Epithelial cell of esophagus (primary cell): ENCODE measurements at regions not wholly inside any gene's neighbourhood (a gene's known extent, or its start where the extent isn't known, plus 50 kb on each side); places are given as distances from the start of the nearest gene placed in this dataset.

Experiments used
- DNase-seq: peaks from one replicate; pipeline ENCODE4 v3.0.0; 2010; ENCODE audit warnings: low read depth
- H3K4me3 ChIP-seq: 2 replicates; pipeline ENCODE4 v1.5.1; 2011; ENCODE audit warnings: mild to moderate bottlenecking, low read length, control low read depth
- CTCF ChIP-seq: IDR thresholded peaks from 2 replicates; pipeline ENCODE4 v1.5.1; 2011; ENCODE audit warnings: low read depth, mild to moderate bottlenecking, low read length, control low read depth, inconsistent platforms; ENCODE audit not compliant: insufficient read depth; ENCODE audit errors: missing control alignments

- no peak overlapping the region for H3K4me3 ChIP-seq
- TF ChIP-seq CTCF, result no peak
- no peak for DNase-seq
Measured at GRCh38 chr12:93043877-93044209, 114.7 kb upstream of the EEA1 start.

- no peak for TF ChIP-seq CTCF
- no peak overlapping the region for H3K4me3 ChIP-seq
- no peak for DNase-seq
Measured at GRCh38 chr12:93047118-93047517, 118.0 kb upstream of the EEA1 start.

GRCh38 chr12:93048656-93049055 lies 119.6 kb upstream of the EEA1 start:
- DNase-seq, result no peak
- no peak overlapping the region for H3K4me3 ChIP-seq
- TF ChIP-seq CTCF, result no peak

GRCh38 chr12:93050026-93050747 lies 121.1 kb upstream of the EEA1 start:
- TF ChIP-seq CTCF, result no peak
- H3K4me3 ChIP-seq, result no peak overlapping the region
- DNase-seq, result peak; percentile 19

GRCh38 chr12:93050748-93051081 lies 121.6 kb upstream of the EEA1 start:
- no peak for DNase-seq

GRCh38 chr12:93054021-93054420 lies 124.9 kb upstream of the EEA1 start:
- H3K4me3 ChIP-seq, result no peak overlapping the region
- DNase-seq, result no peak
- TF ChIP-seq CTCF, result no peak

More at GRCh38 chr12:93050748-93051081, 121.6 kb upstream of the EEA1 start:
- no peak for TF ChIP-seq CTCF
- H3K4me3 ChIP-seq, result no peak overlapping the region

- no peak overlapping the region for H3K4me3 ChIP-seq
- DNase-seq, result no peak
- TF ChIP-seq CTCF, result no peak
Measured at GRCh38 chr12:93055221-93055620, 126.1 kb upstream of the EEA1 start.
